ENCODE measurements at regions not wholly inside any gene's neighbourhood (a gene's known extent, or its start where the extent isn't known, plus 50 kb on each side); places are given as distances from the start of the nearest gene placed in this dataset.

GRCh38 chr12:59414051-59414450 lies 181.8 kb upstream of the SLC16A7 start:
- Histone ChIP-seq H3K9me2 (replicated peaks; ENCODE audit: control insufficient read depth, low read length) (no peaks in the 10 kb centered on the region), H3K9me3 (ENCODE audit: control insufficient read depth, insufficient read depth, low read length) (no peaks in the 10 kb centered on the region), H3K4me2 (ENCODE audit: low read length) (no peak overlapping the region), H3K27ac (ENCODE audit: low read depth, low read length) (no peak overlapping the region), H3K79me2 (ENCODE audit: control insufficient read depth, low read length) (no peaks in the 10 kb centered on the region), H3K4me3 (ENCODE audit: low read length) (no peak overlapping the region), H3K27me3 (ENCODE audit: control insufficient read depth, low read length) (no peaks in the 10 kb centered on the region), H3K4me1 (ENCODE audit: control insufficient read depth, low read length) (no peaks in the 10 kb centered on the region), H3F3A (ENCODE audit: control insufficient read depth, insufficient read depth) (no peaks in the 10 kb centered on the region), H3K36me3 (ENCODE audit: control insufficient read depth, low read length) (no peaks in the 10 kb centered on the region), H4K20me1 (ENCODE audit: control insufficient read depth, insufficient read depth, low read depth, low read length) (no peaks in the 10 kb centered on the region)
- TF ChIP-seq EZH2phosphoT487 (IDR thresholded peaks at IDR 0.05; ENCODE audit: borderline replicate concordance, low read length) (no peak), CTCF (IDR thresholded peaks at IDR 0.05; ENCODE audit: low read depth, low read length, poor library complexity, severe bottlenecking) (no peak)

GRCh38 chr12:59408431-59408830 lies 187.4 kb upstream of the SLC16A7 start:
- H3K27me3 ChIP-seq (ENCODE audit: control insufficient read depth, low read length) = no peaks in the 10 kb centered on the region
- no peak overlapping the region for H3K27ac ChIP-seq (ENCODE audit: low read depth, low read length)
- no peak overlapping the region for H3K4me3 ChIP-seq (ENCODE audit: low read length)
- H3K9me3 ChIP-seq (ENCODE audit: control insufficient read depth, insufficient read depth, low read length) = no peaks in the 10 kb centered on the region
- H3K4me2 ChIP-seq (ENCODE audit: low read length) = no peak overlapping the region
- H3K79me2 ChIP-seq (ENCODE audit: control insufficient read depth, low read length) = no peaks in the 10 kb centered on the region
- no peaks in the 10 kb centered on the region for H3K4me1 ChIP-seq (ENCODE audit: control insufficient read depth, low read length)
- H3K9me2 ChIP-seq (replicated peaks; ENCODE audit: control insufficient read depth, low read length) = no peaks in the 10 kb centered on the region
- TF ChIP-seq CTCF (IDR thresholded peaks at IDR 0.05; ENCODE audit: low read depth, low read length, poor library complexity, severe bottlenecking) = no peak
- no peak for TF ChIP-seq EZH2phosphoT487 (IDR thresholded peaks at IDR 0.05; ENCODE audit: borderline replicate concordance, low read length)
- H3F3A ChIP-seq (ENCODE audit: control insufficient read depth, insufficient read depth) = no peaks in the 10 kb centered on the region
- no peaks in the 10 kb centered on the region for H3K36me3 ChIP-seq (ENCODE audit: control insufficient read depth, low read length)
- H4K20me1 ChIP-seq (ENCODE audit: control insufficient read depth, insufficient read depth, low read depth, low read length) = no peaks in the 10 kb centered on the region

GRCh38 chr12:59407799-59408198 lies 188.0 kb upstream of the SLC16A7 start:
- Histone ChIP-seq H3K4me1 (ENCODE audit: control insufficient read depth, low read length) (no peaks in the 10 kb centered on the region), H4K20me1 (ENCODE audit: control insufficient read depth, insufficient read depth, low read depth, low read length) (no peaks in the 10 kb centered on the region), H3K27me3 (ENCODE audit: control insufficient read depth, low read length) (no peaks in the 10 kb centered on the region), H3K4me3 (ENCODE audit: low read length) (no peak overlapping the region), H3K79me2 (ENCODE audit: control insufficient read depth, low read length) (no peaks in the 10 kb centered on the region), H3F3A (ENCODE audit: control insufficient read depth, insufficient read depth) (no peaks in the 10 kb centered on the region), H3K36me3 (ENCODE audit: control insufficient read depth, low read length) (no peaks in the 10 kb centered on the region), H3K4me2 (ENCODE audit: low read length) (no peak overlapping the region), H3K9me3 (ENCODE audit: control insufficient read depth, insufficient read depth, low read length) (no peaks in the 10 kb centered on the region), H3K9me2 (replicated peaks; ENCODE audit: control insufficient read depth, low read length) (no peaks in the 10 kb centered on the region), H3K27ac (ENCODE audit: low read depth, low read length) (no peak overlapping the region)
- TF ChIP-seq EZH2phosphoT487 (IDR thresholded peaks at IDR 0.05; ENCODE audit: borderline replicate concordance, low read length) = no peak
- no peak for TF ChIP-seq CTCF (IDR thresholded peaks at IDR 0.05; ENCODE audit: low read depth, low read length, poor library complexity, severe bottlenecking)

GRCh38 chr12:59405992-59406391 lies 189.8 kb upstream of the SLC16A7 start:
- H3K79me2 ChIP-seq (ENCODE audit: control insufficient read depth, low read length) = no peaks in the 10 kb centered on the region
- no peak overlapping the region for H3K4me3 ChIP-seq (ENCODE audit: low read length)
- no peaks in the 10 kb centered on the region for H3F3A ChIP-seq (ENCODE audit: control insufficient read depth, insufficient read depth)
- no peaks in the 10 kb centered on the region for H3K4me1 ChIP-seq (ENCODE audit: control insufficient read depth, low read length)
- no peak for TF ChIP-seq CTCF (IDR thresholded peaks at IDR 0.05; ENCODE audit: low read depth, low read length, poor library complexity, severe bottlenecking)
- no peak for TF ChIP-seq EZH2phosphoT487 (IDR thresholded peaks at IDR 0.05; ENCODE audit: borderline replicate concordance, low read length)
- H3K4me2 ChIP-seq (ENCODE audit: low read length) = no peak overlapping the region
- H4K20me1 ChIP-seq (ENCODE audit: control insufficient read depth, insufficient read depth, low read depth, low read length) = no peaks in the 10 kb centered on the region
- H3K36me3 ChIP-seq (ENCODE audit: control insufficient read depth, low read length) = no peaks in the 10 kb centered on the region
- H3K27ac ChIP-seq (ENCODE audit: low read depth, low read length) = no peak overlapping the region
- no peaks in the 10 kb centered on the region for H3K9me3 ChIP-seq (ENCODE audit: control insufficient read depth, insufficient read depth, low read length)
- no peaks in the 10 kb centered on the region for H3K27me3 ChIP-seq (ENCODE audit: control insufficient read depth, low read length)
- no peaks in the 10 kb centered on the region for H3K9me2 ChIP-seq (replicated peaks; ENCODE audit: control insufficient read depth, low read length)
